Kidney epithelial cell (primary cell): ENCODE measurements at regions not wholly inside any gene's neighbourhood (a gene's known extent, or its start where the extent isn't known, plus 50 kb on each side); places are given as distances from the start of the nearest gene placed in this dataset.

Source experiments
- DNase-seq: peaks from one replicate; pipeline ENCODE4 v3.0.0-alpha.2; 2010; ENCODE audit warnings: low read depth
- H3K27me3 ChIP-seq: 2 replicates; pipeline ENCODE4 v1.6.0; 2011; ENCODE audit warnings: low read length; ENCODE audit not compliant: control insufficient read depth, insufficient read depth
- H3K36me3 ChIP-seq: 2 replicates; pipeline ENCODE4 v1.5.1; 2011; ENCODE audit warnings: low read length; ENCODE audit not compliant: control insufficient read depth, insufficient read depth
- H3K4me3 ChIP-seq: 2 replicates; pipeline ENCODE4 v1.5.1; 2011; ENCODE audit warnings: low read depth, mild to moderate bottlenecking, control low read depth, low read length
- TF ChIP-seq, protein P1 (sequence below): IDR thresholded peaks from 2 replicates; pipeline ENCODE4 v1.5.1; 2011; ENCODE audit warnings: mild to moderate bottlenecking, moderate library complexity, low read length, control low read depth, inconsistent platforms; ENCODE audit not compliant: insufficient read depth, poor library complexity, severe bottlenecking

DNA sequence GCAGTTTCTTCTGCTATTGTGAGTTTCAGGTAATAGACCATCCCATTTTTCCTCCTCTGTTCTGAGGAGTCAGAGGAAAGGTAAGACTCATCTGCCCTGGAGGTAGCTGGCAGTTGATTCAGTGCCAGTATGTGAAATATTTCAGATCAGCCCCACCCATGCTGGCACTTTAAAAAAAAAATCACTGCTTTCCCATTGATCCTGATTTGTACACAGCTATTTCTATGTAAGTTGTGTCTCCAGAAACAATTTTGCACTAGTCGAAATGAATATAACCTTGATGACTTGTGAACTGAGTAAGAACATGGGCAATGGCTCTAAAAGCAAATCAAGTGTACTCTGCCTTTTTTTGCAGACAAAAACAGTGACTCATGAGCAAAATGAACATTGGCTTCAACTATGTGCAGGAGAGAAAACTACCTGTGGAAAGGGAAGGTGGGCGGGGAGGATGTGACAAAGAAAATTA lies 82.0 kb upstream of the OR5AK2 start:
- no peaks in the 10 kb centered on the region for H3K36me3 ChIP-seq
- no peak for DNase-seq
- TF ChIP-seq, protein P1, sequence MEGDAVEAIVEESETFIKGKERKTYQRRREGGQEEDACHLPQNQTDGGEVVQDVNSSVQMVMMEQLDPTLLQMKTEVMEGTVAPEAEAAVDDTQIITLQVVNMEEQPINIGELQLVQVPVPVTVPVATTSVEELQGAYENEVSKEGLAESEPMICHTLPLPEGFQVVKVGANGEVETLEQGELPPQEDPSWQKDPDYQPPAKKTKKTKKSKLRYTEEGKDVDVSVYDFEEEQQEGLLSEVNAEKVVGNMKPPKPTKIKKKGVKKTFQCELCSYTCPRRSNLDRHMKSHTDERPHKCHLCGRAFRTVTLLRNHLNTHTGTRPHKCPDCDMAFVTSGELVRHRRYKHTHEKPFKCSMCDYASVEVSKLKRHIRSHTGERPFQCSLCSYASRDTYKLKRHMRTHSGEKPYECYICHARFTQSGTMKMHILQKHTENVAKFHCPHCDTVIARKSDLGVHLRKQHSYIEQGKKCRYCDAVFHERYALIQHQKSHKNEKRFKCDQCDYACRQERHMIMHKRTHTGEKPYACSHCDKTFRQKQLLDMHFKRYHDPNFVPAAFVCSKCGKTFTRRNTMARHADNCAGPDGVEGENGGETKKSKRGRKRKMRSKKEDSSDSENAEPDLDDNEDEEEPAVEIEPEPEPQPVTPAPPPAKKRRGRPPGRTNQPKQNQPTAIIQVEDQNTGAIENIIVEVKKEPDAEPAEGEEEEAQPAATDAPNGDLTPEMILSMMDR: no peak
- no peaks in the 10 kb centered on the region for H3K27me3 ChIP-seq
- H3K4me3 ChIP-seq: no peak overlapping the region

DNA sequence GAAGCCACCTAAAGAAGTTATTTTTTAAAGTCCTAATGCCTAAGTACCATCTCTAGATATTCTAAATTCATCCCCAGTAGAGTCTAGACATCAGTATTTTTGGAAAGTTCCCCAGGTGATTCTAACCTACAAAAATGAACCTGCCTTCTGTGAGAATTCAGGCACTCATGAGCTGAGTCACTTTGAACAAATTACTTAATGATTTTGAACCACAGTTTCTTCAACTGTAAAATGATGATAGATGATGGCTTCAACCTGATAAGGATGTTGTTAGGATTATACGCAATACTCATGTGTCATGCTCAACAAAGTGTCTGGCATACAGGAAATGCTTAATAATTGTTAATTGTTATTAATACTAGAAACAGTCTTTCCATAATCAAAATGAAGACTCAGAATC lies 82.8 kb upstream of the OR5AK2 start:
- DNase-seq: no peak
- H3K27me3 ChIP-seq: no peaks in the 10 kb centered on the region
- TF ChIP-seq, protein P1: no peak

DNA sequence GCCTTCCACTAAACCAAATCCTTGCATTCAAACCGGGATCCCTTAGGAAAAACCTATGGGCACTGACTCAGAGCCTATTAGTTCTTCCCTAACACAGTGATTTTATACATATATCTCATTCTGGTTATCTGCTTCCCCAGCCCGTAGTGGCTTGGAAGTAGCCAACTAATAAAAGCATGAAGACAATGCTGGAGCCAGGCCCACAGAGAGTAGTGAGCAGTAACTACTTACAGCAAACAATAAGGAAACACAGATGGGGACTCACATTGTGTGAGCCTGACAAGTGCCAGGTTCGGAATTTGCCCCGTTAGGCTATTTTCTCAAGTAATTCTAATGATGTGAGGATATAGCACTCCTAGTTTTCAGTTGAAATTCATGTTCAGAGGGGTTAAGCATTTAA lies 83.3 kb upstream of the OR5AK2 start:
- DNase-seq: no peak
- TF ChIP-seq, protein P1: no peak
- H3K36me3 ChIP-seq: no peaks in the 10 kb centered on the region
- H3K27me3 ChIP-seq: no peaks in the 10 kb centered on the region
- no peak overlapping the region for H3K4me3 ChIP-seq

More for the DNA sequence above, 82.8 kb upstream of the OR5AK2 start:
- H3K4me3 ChIP-seq: no peak overlapping the region
- H3K36me3 ChIP-seq: no peaks in the 10 kb centered on the region

DNA sequence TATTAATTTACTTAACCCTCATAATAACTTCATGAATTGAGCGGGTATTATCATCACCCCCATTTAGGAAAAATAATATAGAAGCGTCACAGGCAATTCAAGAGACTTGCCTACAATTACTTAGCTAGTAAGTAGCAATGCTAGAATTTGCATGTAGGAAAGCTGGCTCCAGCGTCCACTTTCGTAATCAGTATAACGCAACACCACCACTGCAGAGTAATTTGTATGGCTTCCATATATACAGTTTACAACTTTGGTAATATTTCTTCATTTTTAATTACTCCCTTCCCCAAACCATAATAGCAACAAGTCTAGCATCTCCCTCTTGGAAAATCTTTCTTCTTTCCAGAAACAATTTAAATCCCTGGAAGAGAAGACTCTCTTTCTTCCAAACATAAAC lies 89.9 kb upstream of the OR5AK2 start:
- no peak for DNase-seq
- H3K4me3 ChIP-seq: no peak overlapping the region
- H3K36me3 ChIP-seq: no peaks in the 10 kb centered on the region
- H3K27me3 ChIP-seq: no peaks in the 10 kb centered on the region
- TF ChIP-seq, protein P1: no peak

DNA sequence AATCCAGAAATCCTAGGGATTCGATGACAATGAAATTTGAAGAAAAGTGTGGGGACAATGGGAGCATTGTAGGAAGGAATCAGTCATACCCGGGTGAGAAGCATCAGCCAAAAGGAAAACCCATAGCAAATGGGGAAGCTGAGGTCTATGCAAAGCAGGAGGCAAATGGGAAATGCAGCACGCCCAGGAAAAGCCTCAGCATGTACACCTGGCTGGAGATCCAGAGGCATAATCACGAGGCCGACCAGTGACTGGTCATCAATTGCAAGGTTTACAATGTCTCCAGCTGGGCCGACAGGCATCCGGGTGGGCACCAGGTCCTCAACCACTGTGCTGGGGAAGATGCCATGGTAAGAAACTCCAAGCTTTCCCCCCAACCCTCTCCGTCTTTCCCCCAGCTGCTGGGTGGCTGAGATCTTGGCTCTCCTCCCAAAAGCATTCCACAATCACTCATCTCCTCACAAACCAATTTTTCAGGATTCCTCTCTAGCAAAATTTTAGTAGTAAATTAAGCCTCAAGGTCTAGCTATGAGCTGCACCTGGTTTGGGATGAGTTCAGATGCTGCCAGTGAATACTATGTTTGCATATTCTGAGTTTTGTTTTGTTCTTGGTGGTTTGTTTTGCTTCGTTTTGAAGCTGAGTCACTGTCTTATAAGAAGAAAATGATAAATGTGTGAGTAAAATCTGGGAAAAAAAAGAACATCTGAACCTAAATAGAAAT lies 98.0 kb upstream of the OR5AK2 start:
- TF ChIP-seq, protein P1: no peak
- no peaks in the 10 kb centered on the region for H3K27me3 ChIP-seq
- DNase-seq: no peak
- no peak overlapping the region for H3K4me3 ChIP-seq
- no peaks in the 10 kb centered on the region for H3K36me3 ChIP-seq

DNA sequence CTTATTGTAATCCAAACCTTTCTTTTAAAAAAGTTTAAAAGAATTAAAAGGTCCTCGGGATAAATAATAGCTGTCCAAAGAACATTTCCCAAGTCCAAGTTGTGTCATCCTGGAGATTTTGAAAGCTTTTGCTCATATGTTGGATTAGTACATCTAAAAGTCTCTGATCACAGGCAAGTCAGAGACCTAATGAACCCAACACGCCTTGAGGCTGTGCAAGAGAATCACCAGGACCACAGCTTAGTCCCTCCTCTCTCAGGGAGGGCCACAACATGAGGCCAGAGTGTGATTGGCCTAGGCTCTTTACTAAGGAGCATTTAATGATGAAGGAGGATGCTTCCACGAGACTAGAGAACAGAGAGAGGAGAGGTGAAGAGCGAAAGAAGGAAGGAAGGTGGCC lies 98.7 kb upstream of the OR5AK2 start:
- no peak overlapping the region for H3K4me3 ChIP-seq
- H3K27me3 ChIP-seq: no peaks in the 10 kb centered on the region
- no peak for DNase-seq
- no peaks in the 10 kb centered on the region for H3K36me3 ChIP-seq
- TF ChIP-seq, protein P1: no peak
